Parathyroid adenoma (tissue), 2 donors: ENCODE measurements at regions not wholly inside any gene's neighbourhood (a gene's known extent, or its start where the extent isn't known, plus 50 kb on each side); places are given as distances from the start of the nearest gene placed in this dataset.

Experiments
- H2AFZ ChIP-seq: fragments of 300-600 bp; sonication (generic); one replicate; pipeline ENCODE4 v1.7.0; 2017; ENCODE audit warnings: antibody characterized with exemption, mild to moderate bottlenecking
- H3K27ac ChIP-seq: fragments of 300-600 bp; sonication (generic); one replicate; pipeline ENCODE4 v1.7.0; 2017
- H3K27me3 ChIP-seq: fragments of 300-600 bp; sonication (generic); one replicate; pipeline ENCODE4 v1.7.0; 2017; ENCODE audit warnings: low read length; ENCODE audit not compliant: control insufficient read depth, insufficient read depth
- H3K36me3 ChIP-seq: fragments of 300-600 bp; sonication (generic); one replicate; pipeline ENCODE4 v1.7.0; 2017; ENCODE audit warnings: low read length; ENCODE audit not compliant: control insufficient read depth, insufficient read depth
- H3K4me1 ChIP-seq: fragments of 300-600 bp; sonication (generic); one replicate; pipeline ENCODE4 v1.7.0; 2017; ENCODE audit warnings: control low read depth
- H3K4me2 ChIP-seq: fragments of 300-600 bp; sonication (generic); one replicate; pipeline ENCODE4 v1.7.0; 2017; ENCODE audit warnings: low read length
- H3K4me3 ChIP-seq: fragments of 300-600 bp; sonication (generic); one replicate; pipeline ENCODE4 v1.7.0; 2017; ENCODE audit warnings: low read depth, low read length
- H3K79me2 ChIP-seq: fragments of 300-600 bp; sonication (generic); one replicate; pipeline ENCODE4 v1.7.0; 2017; ENCODE audit warnings: control low read depth
- H3K9ac ChIP-seq: fragments of 300-600 bp; sonication (generic); one replicate; pipeline ENCODE4 v1.7.0; 2017; ENCODE audit warnings: mild to moderate bottlenecking
- H3K9me3 ChIP-seq: fragments of 300-600 bp; sonication (generic); one replicate; pipeline ENCODE4 v1.7.0; 2017; ENCODE audit warnings: low read length; ENCODE audit not compliant: control insufficient read depth
- CTCF ChIP-seq: fragments of 300-600 bp; sonication (generic); IDR thresholded peaks from one replicate; pipeline ENCODE4 v1.7.0; 2017; ENCODE audit warnings: antibody characterized with exemption, mild to moderate bottlenecking
- donor health status: primary hyperparathyroidism.

- no peak for TF ChIP-seq CTCF
- no peaks in the 10 kb centered on the region for H3K27me3 ChIP-seq
- no peaks in the 10 kb centered on the region for H3K36me3 ChIP-seq
- H3K9me3 ChIP-seq, result no peaks in the 10 kb centered on the region
- no peaks in the 10 kb centered on the region for H3K4me1 ChIP-seq
- no peaks in the 10 kb centered on the region for H3K79me2 ChIP-seq
- no peak overlapping the region for H3K27ac ChIP-seq
- no peak overlapping the region for H3K9ac ChIP-seq
- no peak overlapping the region for H3K4me3 ChIP-seq
- H2AFZ ChIP-seq, result no peak overlapping the region
- H3K4me2 ChIP-seq, result no peak overlapping the region
These were observed 82.1 kb upstream of the IGFBP3 start for GRCh38 chr7:46003161-46003560.

- Histone ChIP-seq H2AFZ (no peak overlapping the region), H3K36me3 (no peaks in the 10 kb centered on the region), H3K4me1 (no peaks in the 10 kb centered on the region), H3K27me3 (no peaks in the 10 kb centered on the region), H3K4me2 (no peak overlapping the region), H3K9me3 (peaks cover 3% of the 10 kb centered on the region), H3K9ac (no peak overlapping the region), H3K4me3 (no peak overlapping the region), H3K27ac (no peak overlapping the region), H3K79me2 (no peaks in the 10 kb centered on the region)
- no peak for TF ChIP-seq CTCF
These were observed 79.4 kb upstream of the IGFBP3 start for GRCh38 chr7:46000513-46000912.

DNA sequence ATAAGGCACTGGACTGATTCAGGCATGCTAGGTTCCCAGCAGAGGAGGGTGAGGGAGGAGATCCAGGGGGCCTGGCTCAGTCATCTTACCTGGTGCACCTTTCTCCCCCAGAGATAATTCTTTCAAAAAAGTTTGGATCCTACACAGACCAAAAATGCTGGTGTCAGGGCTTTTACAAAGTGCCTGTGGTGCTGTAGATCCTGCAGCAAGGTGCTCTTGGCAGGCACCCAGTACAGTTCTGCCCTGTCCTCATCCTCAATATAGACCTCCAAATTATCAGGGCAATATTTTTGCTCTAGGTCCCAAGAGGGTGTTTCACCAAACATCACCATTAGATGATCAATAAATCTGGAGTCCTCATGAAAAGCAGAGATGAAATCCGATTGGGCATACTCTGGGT is 78.5 kb upstream of the IGFBP3 start:
- Histone ChIP-seq H3K79me2 (no peaks in the 10 kb centered on the region), H3K9ac (no peak overlapping the region), H3K4me3 (no peak overlapping the region), H3K36me3 (no peaks in the 10 kb centered on the region), H3K27me3 (no peaks in the 10 kb centered on the region), H2AFZ (no peak overlapping the region), H3K9me3 (peaks cover 3% of the 10 kb centered on the region), H3K27ac (no peak overlapping the region), H3K4me2 (no peak overlapping the region), H3K4me1 (no peaks in the 10 kb centered on the region)
- TF ChIP-seq CTCF, result no peak

DNA sequence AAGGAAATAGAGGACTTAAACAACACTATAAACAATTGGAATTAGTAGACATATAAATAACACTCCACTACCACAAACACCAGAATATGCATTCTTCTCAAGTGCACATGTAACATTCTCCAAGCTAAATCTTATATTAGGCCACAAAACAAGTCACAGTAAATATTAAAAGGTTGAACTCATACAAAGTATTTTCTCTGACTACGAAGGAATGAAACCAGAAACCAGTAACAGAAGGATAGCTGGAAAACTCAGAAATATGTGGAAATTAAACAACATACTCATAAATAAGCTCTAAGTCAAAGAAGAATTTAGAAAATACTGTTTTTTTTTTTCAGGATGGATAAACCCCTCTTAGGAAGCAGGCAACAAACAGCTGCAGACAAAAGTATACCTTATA is 77.4 kb upstream of the IGFBP3 start:
- Histone ChIP-seq H2AFZ (no peak overlapping the region), H3K79me2 (no peaks in the 10 kb centered on the region), H3K4me3 (no peak overlapping the region), H3K4me2 (no peak overlapping the region), H3K27ac (no peak overlapping the region), H3K9me3 (peaks cover 3% of the 10 kb centered on the region), H3K27me3 (no peaks in the 10 kb centered on the region), H3K9ac (no peak overlapping the region), H3K4me1 (no peaks in the 10 kb centered on the region), H3K36me3 (no peaks in the 10 kb centered on the region)
- TF ChIP-seq CTCF, result no peak

- no peak overlapping the region for H3K4me2 ChIP-seq
These were observed 72.5 kb upstream of the IGFBP3 start for GRCh38 chr7:45993621-45994020.

More at GRCh38 chr7:45993621-45994020, 72.5 kb upstream of the IGFBP3 start:
- Histone ChIP-seq H2AFZ (no peak overlapping the region), H3K27me3 (no peaks in the 10 kb centered on the region), H3K4me1 (no peaks in the 10 kb centered on the region), H3K9ac (no peak overlapping the region), H3K9me3 (peaks cover 3% of the 10 kb centered on the region), H3K36me3 (no peaks in the 10 kb centered on the region), H3K4me3 (no peak overlapping the region), H3K27ac (no peak overlapping the region), H3K79me2 (no peaks in the 10 kb centered on the region)
- TF ChIP-seq CTCF, result no peak
